Activated naive CD4-positive, alpha-beta T cell (primary cell): ENCODE measurements at regions not wholly inside any gene's neighbourhood (a gene's known extent, or its start where the extent isn't known, plus 50 kb on each side); places are given as distances from the start of the nearest gene placed in this dataset.

Experiments
- DNase-seq, 4 experiments: peaks; one replicate each; lab custom pipeline; 2025; lab: John Stamatoyannopoulos, UW

DNA sequence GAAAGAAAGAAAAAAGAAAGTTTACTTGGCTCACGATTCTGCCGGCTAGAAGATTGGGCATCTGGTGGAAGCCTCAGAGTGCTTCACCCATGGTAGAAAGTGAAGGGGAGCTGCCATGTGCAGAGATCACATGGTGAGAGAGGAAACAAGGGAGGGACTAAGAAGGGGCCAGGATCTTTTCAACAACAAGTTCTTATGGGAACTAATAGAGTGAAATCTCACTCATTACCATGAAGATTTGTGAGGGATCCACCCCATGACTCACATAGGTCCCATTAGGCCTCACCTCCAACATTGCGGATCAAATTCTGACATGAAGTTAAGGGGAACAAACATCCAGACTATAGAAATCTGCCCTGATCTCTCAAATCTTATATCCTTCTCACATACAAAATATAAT, 61.3 kb upstream of the UGT8 start:
- no peak for DNase-seq

DNA sequence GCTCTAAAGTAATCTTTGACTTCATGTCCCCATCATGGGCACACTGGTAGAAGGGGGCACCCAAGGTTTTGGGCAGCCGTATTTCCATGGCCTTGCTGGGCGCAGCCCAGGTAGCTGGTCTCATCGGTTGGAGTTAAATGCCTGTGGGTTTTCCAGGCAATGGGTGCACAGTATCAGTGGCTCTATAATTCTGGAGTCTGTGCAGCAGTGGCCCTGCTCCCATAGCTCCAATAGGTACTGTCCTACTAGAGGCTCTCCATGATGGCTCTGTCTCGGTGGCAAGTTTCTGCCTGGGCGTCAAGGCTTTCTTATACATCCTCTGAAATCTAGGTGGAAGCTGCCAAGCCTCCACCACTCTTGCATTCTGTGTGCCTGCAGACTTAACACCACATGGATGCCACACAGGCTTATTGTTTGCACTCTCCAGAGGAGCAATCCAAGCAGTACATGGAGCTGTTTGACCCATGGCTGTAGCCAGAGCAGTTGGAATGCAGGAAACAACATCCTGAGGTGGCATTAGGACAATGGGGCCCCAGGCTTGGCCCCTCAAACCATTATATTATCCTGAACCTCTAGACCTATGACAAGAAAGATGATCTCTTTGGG, 60.5 kb upstream of the UGT8 start:
- DNase-seq: no peak

DNA sequence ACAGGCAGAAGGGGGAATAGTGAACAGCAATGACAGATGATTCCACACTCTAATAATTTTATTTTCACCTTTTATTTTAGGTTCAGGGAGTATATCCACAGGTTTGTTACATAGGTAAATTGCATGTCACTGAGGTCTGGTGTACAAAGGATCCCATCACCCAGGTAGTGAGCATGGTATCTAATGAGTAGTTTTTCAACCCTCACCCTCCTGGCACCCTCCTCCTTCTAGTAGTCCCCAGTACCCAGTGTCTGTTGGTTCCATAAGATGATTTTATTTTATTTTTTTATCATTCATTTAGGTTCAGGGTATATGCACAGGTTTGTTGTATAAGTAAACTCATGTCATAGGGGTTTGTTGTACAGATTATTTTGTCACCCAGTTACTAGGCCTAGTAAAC, 58.6 kb upstream of the UGT8 start:
- DNase-seq: no peak

DNA sequence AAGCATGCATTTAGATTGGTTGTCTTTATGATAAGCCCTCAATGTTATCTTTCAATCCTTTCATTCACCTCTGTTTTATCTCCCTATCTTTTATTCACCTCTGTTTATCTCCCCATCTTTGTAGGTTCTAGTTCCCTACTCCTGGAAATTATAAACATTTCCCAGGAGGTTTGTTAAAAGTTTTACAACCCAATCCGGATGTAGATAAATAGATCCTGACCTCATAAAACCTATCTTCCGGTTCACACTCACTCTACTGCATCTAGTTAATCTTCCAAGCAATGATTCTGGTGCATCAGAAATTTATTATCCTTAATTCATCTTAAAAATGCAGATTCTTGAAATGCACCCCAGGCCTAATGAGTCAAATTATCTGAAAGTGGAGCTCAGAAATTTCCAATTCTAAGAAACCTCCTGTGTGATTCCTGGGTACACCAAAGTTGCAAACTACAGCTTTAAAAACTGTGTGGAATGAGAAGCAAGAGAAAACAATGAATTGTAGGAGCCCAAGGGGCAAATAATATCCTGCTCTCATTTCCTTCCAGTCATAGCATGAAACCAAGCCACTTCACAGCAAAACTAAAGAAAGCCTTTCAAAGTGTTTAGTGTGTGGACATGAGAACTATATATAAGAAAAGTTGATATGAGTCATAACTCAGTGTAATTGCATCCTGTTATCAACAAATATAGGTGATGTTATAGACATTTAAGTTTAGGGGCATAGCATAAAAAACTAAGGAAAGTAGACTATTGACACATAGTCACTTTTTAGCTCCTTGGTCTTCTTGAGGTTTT, 51.1 kb upstream of the UGT8 start:
- DNase-seq: no peak
